ENCODE measurements at regions not wholly inside any gene's neighbourhood (a gene's known extent, or its start where the extent isn't known, plus 50 kb on each side); places are given as distances from the start of the nearest gene placed in this dataset.

- DNase-seq = no peak
- Histone ChIP-seq H3K9me3 (no peaks in the 10 kb centered on the region), H3K27me3 (no peaks in the 10 kb centered on the region), H3K27ac (no peak overlapping the region), H3K4me1 (no peaks in the 10 kb centered on the region), H3K36me3 (no peaks in the 10 kb centered on the region), H3K4me3 (no peak overlapping the region)
- WGBS, 2 donors (ENCODE audit: low coverage in 1 of 2) = 83 to 94% methylated on average over 2 of the region's 2 CpGs
- in situ Hi-C loops (cut with MboI; ENCODE audit: low pct_ligation_motif_present in 1 of 4, low pct_unique_long_range_greater_than_20kb in 1 of 4, low sequenced_read_pairs in 3 of 4) (no loop called here), intact Hi-C loops (cut with DNase I; ENCODE audit: low total_unique reads) (no loop called here)
- TF ChIP-seq POLR2A (IDR thresholded peaks at IDR 0.05) = no peak
- TF ChIP-seq CTCF (IDR thresholded peaks at IDR 0.05) = no peak
- no peak for TF ChIP-seq EP300 (IDR thresholded peaks at IDR 0.05; ENCODE audit: low read depth)
- TF ChIP-seq POLR2AphosphoS5 (IDR thresholded peaks at IDR 0.05) = no peak
Measured at GRCh38 chr14:71284048-71284447, 376.8 kb downstream of the PCNX1 start.

DNA sequence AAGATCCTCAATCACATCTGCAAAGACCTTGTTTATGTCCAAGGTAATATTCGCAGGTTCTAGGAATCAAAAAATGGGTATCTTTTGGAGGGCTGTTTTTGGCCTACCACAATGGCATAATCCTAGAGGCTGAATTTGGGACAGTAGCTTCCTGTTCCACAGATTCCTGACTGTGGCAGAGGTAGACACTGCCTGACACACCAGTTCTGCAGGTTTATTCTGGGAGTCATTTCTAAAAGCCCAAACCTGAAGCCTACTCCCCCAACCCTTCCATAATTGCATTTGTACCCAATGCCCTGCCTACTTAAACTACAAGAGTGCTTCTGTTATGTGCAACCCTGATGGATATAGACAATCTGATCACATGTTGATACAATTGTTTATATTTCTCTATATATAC, 378.9 kb downstream of the PCNX1 start:
- Histone ChIP-seq H3K9me3 (no peaks in the 10 kb centered on the region), H3K36me3 (no peaks in the 10 kb centered on the region), H3K4me1 (peaks cover 0 to 12% (median 5%) of the 10 kb centered on the region in 4 donors), H3K4me3 (no peak overlapping the region), H3K27ac (no peak overlapping the region), H3K27me3 (no peaks in the 10 kb centered on the region)
- WGBS, 2 donors (ENCODE audit: low coverage in 1 of 2) = 100% methylated on average over 1 of the region's 1 CpG
- no peak for TF ChIP-seq POLR2A (IDR thresholded peaks at IDR 0.05)
- TF ChIP-seq CTCF (IDR thresholded peaks at IDR 0.05) = no peak
- TF ChIP-seq EP300 (IDR thresholded peaks at IDR 0.05; ENCODE audit: low read depth) = no peak
- TF ChIP-seq POLR2AphosphoS5 (IDR thresholded peaks at IDR 0.05) = no peak
- DNase-seq = no peak
- intact Hi-C loops (cut with DNase I; ENCODE audit: low total_unique reads) (no loop called here), in situ Hi-C loops (cut with MboI; ENCODE audit: low pct_ligation_motif_present in 1 of 4, low pct_unique_long_range_greater_than_20kb in 1 of 4, low sequenced_read_pairs in 3 of 4) (no loop called here)

DNA sequence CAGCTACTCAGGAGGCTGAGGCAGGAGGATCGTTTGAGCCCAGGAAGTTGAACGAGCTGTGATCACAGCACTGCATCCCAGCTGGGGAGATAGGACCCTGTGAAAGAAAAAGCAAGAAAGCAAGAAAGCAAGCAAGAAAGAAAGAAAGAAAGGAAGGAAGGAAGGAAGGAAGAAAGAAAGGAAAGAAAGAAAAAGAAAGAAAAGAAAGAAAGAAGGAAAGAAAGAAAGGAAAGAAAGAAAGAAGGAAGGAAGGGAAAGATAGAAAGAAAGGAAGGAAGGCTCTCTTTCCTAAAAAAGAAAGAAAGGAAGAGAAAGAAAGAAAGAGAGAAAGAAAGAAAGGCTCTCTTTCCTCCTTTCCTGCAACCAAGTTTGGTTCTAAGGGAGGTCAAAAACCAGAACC, 380.3 kb downstream of the PCNX1 start:
- H3K27ac ChIP-seq = no peak overlapping the region
- H3K9me3 ChIP-seq = no peaks in the 10 kb centered on the region
- intact Hi-C loops (cut with DNase I; ENCODE audit: low total_unique reads) = no loop called here
- TF ChIP-seq POLR2AphosphoS5 (IDR thresholded peaks at IDR 0.05) (no peak), EP300 (IDR thresholded peaks at IDR 0.05; ENCODE audit: low read depth) (no peak), POLR2A (IDR thresholded peaks at IDR 0.05) (no peak), CTCF (IDR thresholded peaks at IDR 0.05) (no peak)
- 89 to 100% methylated on average over 2 of the region's 2 CpGs for WGBS, 2 donors (ENCODE audit: low coverage in 1 of 2)
- in situ Hi-C loops (cut with MboI; ENCODE audit: low pct_ligation_motif_present in 1 of 4, low pct_unique_long_range_greater_than_20kb in 1 of 4, low sequenced_read_pairs in 3 of 4) = no loop called here
- H3K27me3 ChIP-seq = no peaks in the 10 kb centered on the region
- H3K36me3 ChIP-seq = no peaks in the 10 kb centered on the region
- no peak overlapping the region for H3K4me3 ChIP-seq
- no peak for DNase-seq
- H3K4me1 ChIP-seq = peaks cover 0 to 14% (median 5%) of the 10 kb centered on the region in 4 donors

DNA sequence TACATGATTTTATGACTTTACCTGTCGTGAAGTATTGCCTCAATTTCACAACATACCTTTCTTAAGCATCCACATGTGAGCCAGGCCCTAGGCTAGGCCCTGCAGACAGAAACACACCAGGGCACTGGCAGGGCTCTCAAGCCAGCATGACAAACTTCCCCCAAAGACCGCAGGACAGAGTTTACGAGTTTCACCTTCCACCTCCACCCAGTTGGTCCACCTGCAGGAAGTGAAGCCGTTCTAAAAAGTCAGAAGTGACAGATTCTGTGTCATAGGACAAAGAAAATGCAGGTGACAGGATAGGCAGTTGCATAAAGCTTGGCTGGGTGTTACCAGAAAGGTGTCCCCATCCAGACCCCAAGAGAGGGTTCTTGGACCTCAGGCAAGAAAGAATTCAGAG, 382.3 kb downstream of the PCNX1 start:
- in situ Hi-C loops (cut with MboI; ENCODE audit: low pct_ligation_motif_present in 1 of 4, low pct_unique_long_range_greater_than_20kb in 1 of 4, low sequenced_read_pairs in 3 of 4) = no loop called here

More for the DNA sequence above, 382.3 kb downstream of the PCNX1 start:
- Histone ChIP-seq H3K36me3 (no peaks in the 10 kb centered on the region), H3K4me1 (peaks cover 0 to 14% (median 5%) of the 10 kb centered on the region in 4 donors), H3K9me3 (no peaks in the 10 kb centered on the region), H3K4me3 (no peak overlapping the region), H3K27ac (peak overlapping the region in 2 of 4 donors; percentile 11 to 39), H3K27me3 (no peaks in the 10 kb centered on the region)
- no peak for TF ChIP-seq POLR2A (IDR thresholded peaks at IDR 0.05)
- no peak for TF ChIP-seq EP300 (IDR thresholded peaks at IDR 0.05; ENCODE audit: low read depth)
- no peak for TF ChIP-seq CTCF (IDR thresholded peaks at IDR 0.05)
- no peak for TF ChIP-seq POLR2AphosphoS5 (IDR thresholded peaks at IDR 0.05)
- WGBS, 2 donors (ENCODE audit: low coverage in 1 of 2) = 35 to 39% methylated on average over 2 to 4 of the region's 4 CpGs
- intact Hi-C loops (cut with DNase I; ENCODE audit: low total_unique reads) = no loop called here
- peak; percentile 54 for DNase-seq

Measured in transverse colon (tissue), 4 donors.